IMR-90 (cell line): ENCODE measurements at regions not wholly inside any gene's neighbourhood (a gene's known extent, or its start where the extent isn't known, plus 50 kb on each side); places are given as distances from the start of the nearest gene placed in this dataset.

Experiments used
- ATAC-seq: fragments of 200-7000 bp; cut with Tn5 transposase; 2 replicates; pipeline ENCODE4 v1.9.1; 2020; ENCODE audit warnings: low read depth, mild to moderate bottlenecking, moderate library complexity
- BruUV-seq: library from RNA; stranded (reverse); fragments of 400-500 nt; replicated peaks from 2 replicates; lab custom pipeline; 2021; lab: Mats Ljungman, UMichigan
- CTCF ChIA-PET: fragments of 300-600 bp; formaldehyde crosslinking; extraction: SDS; loops from one replicate; lab custom pipeline; 2021; ENCODE audit warnings: antibody characterized with exemption; lab: Yijun Ruan, JAX
- POLR2A ChIA-PET: fragments of 300-600 bp; sonication (Branson Sonifier 250); formaldehyde crosslinking; loops from one replicate; lab custom pipeline; 2022; ENCODE audit warnings: antibody characterized with exemption; ENCODE audit not compliant: unreplicated experiment; lab: Charles Lee
- DNase-seq: peaks from one replicate; pipeline ENCODE4 v3.0.0; 2013
- H2AFZ ChIP-seq: replicated peaks from 2 replicates; pipeline ENCODE3; 2013; ENCODE audit warnings: low read length, mild to moderate bottlenecking; ENCODE audit not compliant: poor library complexity
- H2AK5ac ChIP-seq: 2 replicates; pipeline ENCODE4 v1.6.1; 2013; ENCODE audit warnings: low read depth, low read length, inconsistent platforms
- H2AK9ac ChIP-seq: replicated peaks from 2 replicates; pipeline ENCODE3; 2013; ENCODE audit warnings: mild to moderate bottlenecking, low read depth, low read length, moderate library complexity; ENCODE audit not compliant: poor library complexity
- H2BK120ac ChIP-seq: 2 replicates; pipeline ENCODE4 v1.6.1; 2013; ENCODE audit warnings: low read depth, low read length, inconsistent platforms
- H2BK15ac ChIP-seq: 3 replicates; pipeline ENCODE4 v1.6.1; 2013; ENCODE audit warnings: low read depth, low read length, inconsistent platforms
- H2BK20ac ChIP-seq: 2 replicates; pipeline ENCODE4 v1.6.1; 2013; ENCODE audit warnings: low read depth, mild to moderate bottlenecking, inconsistent platforms, low read length, moderate library complexity
- H2BK5ac ChIP-seq: 2 replicates; pipeline ENCODE4 v1.6.1; 2013; ENCODE audit warnings: mild to moderate bottlenecking, low read depth, low read length, inconsistent platforms; ENCODE audit not compliant: poor library complexity, severe bottlenecking
- H3K14ac ChIP-seq: replicated peaks from 2 replicates; pipeline ENCODE4 v1.6.1; 2013; ENCODE audit warnings: low read depth, low read length, inconsistent platforms
- H3K18ac ChIP-seq: 2 replicates; pipeline ENCODE4 v1.6.1; 2013; ENCODE audit warnings: low read depth, low read length, control low read depth
- H3K23ac ChIP-seq: 2 replicates; pipeline ENCODE4 v1.6.1; 2013; ENCODE audit warnings: low read depth, low read length, inconsistent platforms
- H3K27ac ChIP-seq: 2 replicates; pipeline ENCODE4 v1.5.1; 2013; ENCODE audit warnings: mild to moderate bottlenecking, control low read depth, low read length; ENCODE audit not compliant: insufficient read depth
- H3K27me3 ChIP-seq: 2 replicates; pipeline ENCODE4 v1.6.1; 2013; ENCODE audit warnings: low read length; ENCODE audit not compliant: control insufficient read depth, insufficient read depth
- H3K36me3 ChIP-seq: 2 replicates; pipeline ENCODE4 v1.6.1; 2013; ENCODE audit warnings: low read length, mixed read lengths; ENCODE audit not compliant: control insufficient read depth, insufficient read depth
- H3K4ac ChIP-seq: 2 replicates; pipeline ENCODE4 v1.6.1; 2013; ENCODE audit warnings: low read depth, low read length, inconsistent platforms
- H3K4me1 ChIP-seq: 2 replicates; pipeline ENCODE4 v1.6.1; 2013; ENCODE audit warnings: low read length, mixed read lengths; ENCODE audit not compliant: control insufficient read depth, insufficient read depth
- H3K4me2 ChIP-seq: 2 replicates; pipeline ENCODE4 v1.6.1; 2013; ENCODE audit warnings: low read depth, mild to moderate bottlenecking, control low read depth, low read length, moderate library complexity
- H3K4me3 ChIP-seq: 2 replicates; pipeline ENCODE4 v1.5.1; 2013; ENCODE audit warnings: low read depth, mild to moderate bottlenecking, control low read depth, low read length, moderate library complexity; ENCODE audit not compliant: insufficient read depth
- H3K56ac ChIP-seq: 2 replicates; pipeline ENCODE4 v1.6.1; 2013; ENCODE audit warnings: low read length, inconsistent platforms; ENCODE audit not compliant: insufficient read depth; ENCODE audit errors: extremely low read depth
- H3K79me1 ChIP-seq, 2 experiments: 2 replicates each; pipeline ENCODE4 v1.6.1; 2013; ENCODE audit warnings: low read length in 2 of 2, inconsistent platforms in 1 of 2, low read depth in 1 of 2
- H3K9ac ChIP-seq: 2 replicates; pipeline ENCODE4 v1.6.1; 2013; ENCODE audit warnings: low read depth, low read length, control low read depth
- H3K9me1 ChIP-seq: 2 replicates; pipeline ENCODE4 v1.6.1; 2013; ENCODE audit warnings: low read length, inconsistent platforms; ENCODE audit not compliant: insufficient read depth
- H3K9me3 ChIP-seq: 2 replicates; pipeline ENCODE4 v1.6.1; 2013; ENCODE audit warnings: low read length; ENCODE audit not compliant: control insufficient read depth, insufficient read depth
- H4K20me1 ChIP-seq: 2 replicates; pipeline ENCODE4 v1.6.1; 2013; ENCODE audit warnings: low read length, inconsistent platforms; ENCODE audit not compliant: insufficient read depth
- H4K5ac ChIP-seq: 2 replicates; pipeline ENCODE4 v1.6.1; 2013; ENCODE audit warnings: mild to moderate bottlenecking, low read depth, low read length, control low read depth
- H4K8ac ChIP-seq, 2 experiments: 2 replicates each; pipeline ENCODE4 v1.6.1; 2013; ENCODE audit warnings: low read depth in 2 of 2, low read length in 2 of 2, control low read depth in 1 of 2, inconsistent platforms in 1 of 2
- H4K91ac ChIP-seq: 2 replicates; pipeline ENCODE4 v1.6.1; 2013; ENCODE audit warnings: low read depth, low read length, inconsistent platforms; ENCODE audit not compliant: insufficient read depth
- RAD21 ChIP-seq: IDR thresholded peaks from 2 replicates; pipeline ENCODE4 v1.6.1; 2012; ENCODE audit warnings: low read length, improper control_type of control experiment
- RCOR1 ChIP-seq: IDR thresholded peaks from 2 replicates; pipeline ENCODE4 v1.6.1; 2012; ENCODE audit warnings: mild to moderate bottlenecking, low read length, improper control_type of control experiment; ENCODE audit not compliant: insufficient replicate concordance
- SMC3 ChIP-seq: fragments of 150-350 bp; IDR thresholded peaks from 2 replicates; pipeline ENCODE4 v1.6.1; 2016; ENCODE audit warnings: low read depth, mild to moderate bottlenecking, antibody characterized with exemption, low read length, moderate library complexity
- WGBS, 2 experiments: methylation state at CpG; one replicate each; pipeline versions ENCODE4 v1.1.5 to v1.1.7; 2013; ENCODE audit warnings: missing lambda C conversion rate in 2 of 2; ENCODE audit not compliant: insufficient read length in 1 of 2; ENCODE audit errors: extremely low coverage in 2 of 2; 5-methylcytosine and 5-hydroxymethylcytosine counted together
- dilution Hi-C: fragments of 300-500 bp; cut with HindIII; formaldehyde crosslinking; loops from one replicate; pipeline ENCODE4 v1.14.3; 2018; ENCODE audit warnings: low sequenced_read_pairs; ENCODE audit not compliant: unreplicated experiment
- in situ Hi-C: fragments of 300-500 bp; cut with MboI; formaldehyde crosslinking; loops from 3 replicates; pipeline ENCODE4 v1.14.3; 2019; ENCODE audit warnings: low sequenced_read_pairs, inconsistent platforms, mixed read lengths
- intact Hi-C: fragments of 100-400 bp; cut with micrococcal nuclease; formaldehyde crosslinking; loops from 2 replicates; pipeline ENCODE4 v1.10.0; 2022
- TF ChIP-seq, protein P1 (sequence below): fragments of 150-350 bp; IDR thresholded peaks from 2 replicates; pipeline ENCODE4 v1.6.1; 2017; ENCODE audit warnings: mild to moderate bottlenecking, antibody characterized with exemption, low read length, low read depth

- Histone ChIP-seq H2BK5ac (no peak overlapping the region), H3K27me3 (no peaks in the 10 kb centered on the region), H3K4me3 (no peak overlapping the region), H3K18ac (no peak overlapping the region; the same call in 1 of the 2 replicates), H3K23ac (no peak overlapping the region), H2AK9ac (no peak overlapping the region), H3K4ac (no peak overlapping the region), H3K9me3 (no peaks in the 10 kb centered on the region), H4K8ac (no peak overlapping the region), H3K4me2 (no peak overlapping the region), H2BK20ac (no peak overlapping the region; the same call in 1 of the 2 replicates), H3K36me3 (no peaks in the 10 kb centered on the region), H3K4me1 (peaks cover 2% of the 10 kb centered on the region; the same call in 1 of the 2 replicates), H3K9me1 (no peaks in the 10 kb centered on the region), H3K14ac (no peak overlapping the region), H3K9ac (no peak overlapping the region), H3K27ac (no peak overlapping the region), H4K91ac (no peak overlapping the region), H2AK5ac (no peak overlapping the region), H2BK120ac (no peak overlapping the region), H3K79me1 (no peaks in the 10 kb centered on the region), H3K56ac (no peak overlapping the region), H4K20me1 (no peaks in the 10 kb centered on the region), H2AFZ (no peak overlapping the region), H2BK15ac (no peak overlapping the region), H4K5ac (no peak overlapping the region)
- in situ Hi-C loops (no loop called here), dilution Hi-C loops (no loop called here), intact Hi-C loops (no loop called here)
- CTCF ChIA-PET = no interaction called here
- no TSS peak for BruUV-seq
- POLR2A ChIA-PET = no interaction called here
- TF ChIP-seq RCOR1 (no peak), SMC3 (no peak), RAD21 (no peak)
- TF ChIP-seq, protein P1, sequence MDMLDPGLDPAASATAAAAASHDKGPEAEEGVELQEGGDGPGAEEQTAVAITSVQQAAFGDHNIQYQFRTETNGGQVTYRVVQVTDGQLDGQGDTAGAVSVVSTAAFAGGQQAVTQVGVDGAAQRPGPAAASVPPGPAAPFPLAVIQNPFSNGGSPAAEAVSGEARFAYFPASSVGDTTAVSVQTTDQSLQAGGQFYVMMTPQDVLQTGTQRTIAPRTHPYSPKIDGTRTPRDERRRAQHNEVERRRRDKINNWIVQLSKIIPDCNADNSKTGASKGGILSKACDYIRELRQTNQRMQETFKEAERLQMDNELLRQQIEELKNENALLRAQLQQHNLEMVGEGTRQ = no peak
- ATAC-seq (no peak), DNase-seq (no peak)
- whole genome bisulfite sequencing, 2 experiments = no CpG with 5 or more reads among the region's 3 CpGs
These were observed 185.5 kb downstream of the NFKBIZ start for GRCh38 chr3:102034639-102035451.
